H4 (cell line): ENCODE measurements at regions not wholly inside any gene's neighbourhood (a gene's known extent, or its start where the extent isn't known, plus 50 kb on each side); places are given as distances from the start of the nearest gene placed in this dataset.

Experiments used
- DNase-seq: peaks from one replicate; pipeline ENCODE4 v3.0.0-alpha.2; 2015; ENCODE audit warnings: low spot score

DNA sequence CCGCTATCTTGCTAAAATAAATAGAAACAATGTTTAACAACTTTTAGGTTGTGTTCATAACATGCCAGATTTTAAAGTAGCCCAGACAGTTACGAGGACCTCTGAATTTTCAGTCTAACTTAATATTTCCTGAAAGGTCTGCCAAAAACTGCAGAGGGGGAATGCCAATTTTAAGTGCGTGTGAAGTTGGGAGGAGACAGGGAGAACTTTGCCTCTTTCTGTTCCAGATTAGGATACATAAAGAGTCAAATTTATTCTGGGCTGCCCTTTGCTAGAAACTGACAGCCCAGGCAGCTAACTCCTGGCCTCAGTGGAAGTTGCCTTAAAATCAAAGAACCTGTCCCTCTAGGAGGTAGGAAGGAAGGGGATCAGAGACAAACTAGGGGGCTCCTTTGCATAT lies 52.3 kb upstream of the PIP4K2A start:
- no peak for DNase-seq

DNA sequence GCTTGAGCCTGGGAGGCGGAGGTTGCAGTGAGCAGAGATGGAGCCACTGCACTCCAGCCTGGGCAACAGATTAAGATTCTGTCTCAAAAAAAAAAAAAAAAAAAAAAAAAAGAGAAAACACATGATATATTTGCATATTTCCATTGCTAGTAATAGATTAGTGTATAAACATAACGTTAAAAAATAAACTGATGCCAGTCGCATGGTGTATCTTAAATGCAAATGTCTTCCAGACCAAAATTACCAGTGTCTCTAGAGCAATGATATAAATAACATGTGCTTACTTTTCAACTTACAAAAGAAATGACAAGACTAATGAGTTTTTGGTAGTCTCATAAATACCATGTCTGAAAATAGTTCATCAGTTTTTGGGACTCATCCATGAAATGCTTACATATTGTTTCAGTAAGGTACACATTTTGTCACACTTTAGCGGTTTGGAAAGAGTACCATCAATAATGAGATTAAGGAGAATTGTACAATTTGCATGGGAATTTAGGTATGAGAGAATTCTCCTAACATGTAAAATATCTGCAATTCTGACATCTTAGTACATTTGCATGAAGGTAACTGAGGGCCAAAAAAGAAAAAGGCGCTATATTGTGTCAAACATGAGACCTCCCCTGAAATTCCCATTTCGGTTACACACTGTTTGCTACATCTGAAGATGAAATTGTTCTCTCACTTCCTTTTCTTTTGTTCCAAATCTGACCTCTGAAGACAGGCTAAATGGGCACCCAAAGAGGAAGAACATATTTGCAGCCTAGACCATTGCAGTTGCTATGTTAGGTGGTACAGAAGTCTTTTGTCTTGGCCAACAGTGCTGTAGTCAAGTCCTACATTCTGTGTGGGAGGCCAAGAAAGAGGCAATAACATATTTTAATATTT lies 51.5 kb upstream of the PIP4K2A start:
- DNase-seq, result no peak

DNA sequence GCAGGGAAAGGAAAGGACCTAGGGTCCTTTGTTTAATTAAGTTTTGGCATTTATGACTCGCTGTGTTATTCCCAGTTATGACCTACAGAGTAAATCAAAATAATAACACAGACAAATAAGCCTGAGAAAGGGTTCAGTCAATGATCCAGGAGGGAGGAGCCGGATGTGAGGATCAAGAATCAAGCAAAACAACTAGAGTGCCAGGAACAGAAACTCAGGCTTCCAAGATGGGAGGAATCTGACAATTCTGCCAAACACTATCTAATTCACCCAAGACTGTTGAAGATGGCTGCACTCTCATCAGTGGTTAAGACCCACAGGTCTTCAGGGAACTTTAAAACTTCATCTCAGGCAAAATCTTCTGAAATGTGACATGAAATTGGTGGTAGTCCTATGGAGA lies 50.3 kb upstream of the PIP4K2A start:
- no peak for DNase-seq
